Keratinocyte (primary cell): ENCODE measurements at regions not wholly inside any gene's neighbourhood (a gene's known extent, or its start where the extent isn't known, plus 50 kb on each side); places are given as distances from the start of the nearest gene placed in this dataset.

Experiments
- DNase-seq: peaks from one replicate; pipeline ENCODE4 v3.0.0-alpha.2; 2011; ENCODE audit warnings: low read depth, missing footprints, low spot score
- FAIRE-seq: peaks from 2 replicates; lab custom pipeline; 2011; peaks lifted over from hg19 to GRCh38; lab: Jason Lieb, UNC
- H2AFZ ChIP-seq: 2 replicates; pipeline ENCODE4 v1.6.0; 2012; ENCODE audit warnings: low read length, control low read depth, inconsistent platforms; ENCODE audit not compliant: control insufficient read depth
- H3K27ac ChIP-seq: 2 replicates; pipeline ENCODE4 v1.5.1; 2011; ENCODE audit warnings: low read length; ENCODE audit not compliant: control insufficient read depth, insufficient read depth
- H3K27me3 ChIP-seq: 3 replicates; pipeline ENCODE4 v1.6.0; 2011; ENCODE audit warnings: low read length; ENCODE audit not compliant: control insufficient read depth, insufficient read depth; ENCODE audit errors: extremely low read depth
- H3K36me3 ChIP-seq, 2 experiments: 2 replicates in 1 of 2; 3 replicates in 1 of 2; pipeline ENCODE4 v1.5.1; 2011; ENCODE audit warnings: low read length in 2 of 2, mild to moderate bottlenecking in 1 of 2; ENCODE audit not compliant: control insufficient read depth in 2 of 2, insufficient read depth in 2 of 2; ENCODE audit errors: extremely low read depth in 1 of 2
- H3K4me1 ChIP-seq: 3 replicates; pipeline ENCODE4 v1.5.1; 2011; ENCODE audit warnings: low read length; ENCODE audit not compliant: control insufficient read depth, insufficient read depth; ENCODE audit errors: extremely low read depth
- H3K4me2 ChIP-seq: 3 replicates; pipeline ENCODE4 v1.6.0; 2011; ENCODE audit warnings: low read depth, low read length; ENCODE audit not compliant: control insufficient read depth, insufficient read depth; ENCODE audit errors: extremely low read depth
- H3K4me3 ChIP-seq, 3 experiments: fragments of 200-600 bp in 1 of 3; sonication (generic) in 1 of 3; 2 replicates in 2 of 3; 3 replicates in 1 of 3; pipeline ENCODE4 v1.5.1; 2011 to 2016; ENCODE audit warnings: low read length in 3 of 3, mild to moderate bottlenecking in 3 of 3, control low read depth in 2 of 3, inconsistent platforms in 1 of 3, low read depth in 1 of 3, mixed read lengths in 1 of 3, mixed run types in 1 of 3, moderate library complexity in 1 of 3; ENCODE audit not compliant: control insufficient read depth in 2 of 3, insufficient read depth in 2 of 3; ENCODE audit errors: extremely low read depth in 1 of 3
- H3K79me2 ChIP-seq: 2 replicates; pipeline ENCODE4 v1.6.0; 2012; ENCODE audit warnings: low read length; ENCODE audit not compliant: control insufficient read depth, insufficient read depth
- H3K9ac ChIP-seq: 3 replicates; pipeline ENCODE4 v1.6.0; 2011; ENCODE audit warnings: low read length; ENCODE audit not compliant: control insufficient read depth, insufficient read depth; ENCODE audit errors: extremely low read depth
- H3K9me1 ChIP-seq: 3 replicates; pipeline ENCODE4 v1.6.0; 2011; ENCODE audit warnings: low read length; ENCODE audit not compliant: control insufficient read depth, insufficient read depth; ENCODE audit errors: extremely low read depth
- H3K9me3 ChIP-seq: 2 replicates; pipeline ENCODE4 v1.5.1; 2012; ENCODE audit warnings: low read depth, low read length; ENCODE audit not compliant: control insufficient read depth
- H4K20me1 ChIP-seq: 3 replicates; pipeline ENCODE4 v1.6.0; 2011; ENCODE audit warnings: low read length; ENCODE audit not compliant: control insufficient read depth, insufficient read depth; ENCODE audit errors: extremely low read depth
- CTCF ChIP-seq, 3 experiments: IDR thresholded peaks in 1 of 3; conservative IDR thresholded peaks in 1 of 3; optimal IDR thresholded peaks in 1 of 3; 2 replicates in 2 of 3; 3 replicates in 1 of 3; pipeline versions ENCODE3 to v1.5.1; 2011; ENCODE audit warnings: low read length in 3 of 3, mild to moderate bottlenecking in 3 of 3, moderate library complexity in 2 of 3, control low read depth in 1 of 3, inconsistent platforms in 1 of 3; ENCODE audit not compliant: insufficient read depth in 2 of 3; ENCODE audit errors: extremely low read depth in 1 of 3
- EZH2 ChIP-seq: IDR thresholded peaks from one replicate; pipeline ENCODE4 v1.6.1; 2012; ENCODE audit warnings: inconsistent platforms, mild to moderate bottlenecking, low read length, moderate library complexity
- dilution Hi-C: fragments of 300-500 bp; cut with MboI; formaldehyde crosslinking; loops from one replicate; pipeline ENCODE4 v1.7.0; 2020; ENCODE audit warnings: low sequenced_read_pairs; ENCODE audit not compliant: extremely low pct_ligation_motif_present

- TF ChIP-seq CTCF (optimal IDR thresholded peaks at IDR 0.05 in 1 of 3, IDR thresholded peaks at IDR 0.05 in 1 of 3, conservative IDR thresholded peaks at IDR 0.05 in 1 of 3; ENCODE audit: extremely low read depth in 1 of 3, insufficient read depth in 2 of 3, low read length in 3 of 3) (no peak), EZH2 (no peak)
- Histone ChIP-seq H3K4me2 (no peak overlapping the region), H3K4me1 (peaks cover 13% of the 10 kb centered on the region), H3K36me3 (no peaks in the 10 kb centered on the region), H3K4me3 (no peak overlapping the region), H3K79me2 (no peaks in the 10 kb centered on the region), H3K9me3 (no peaks in the 10 kb centered on the region), H4K20me1 (no peaks in the 10 kb centered on the region), H3K9ac (no peak overlapping the region), H3K27ac (no peak overlapping the region), H2AFZ (no peak overlapping the region), H3K27me3 (no peaks in the 10 kb centered on the region), H3K9me1 (no peaks in the 10 kb centered on the region)
- dilution Hi-C loops: no loop called here
- FAIRE-seq (no peak), DNase-seq (no peak)
Measured at GRCh38 chr4:27790911-27791310, 930.3 kb downstream of the STIM2 start.

- Histone ChIP-seq H3K36me3 (no peaks in the 10 kb centered on the region), H3K27ac (no peak overlapping the region), H3K9me1 (no peaks in the 10 kb centered on the region), H3K79me2 (no peaks in the 10 kb centered on the region), H3K9ac (no peak overlapping the region), H3K9me3 (no peaks in the 10 kb centered on the region), H2AFZ (no peak overlapping the region), H3K4me3 (no peak overlapping the region), H4K20me1 (no peaks in the 10 kb centered on the region), H3K27me3 (no peaks in the 10 kb centered on the region), H3K4me2 (no peak overlapping the region), H3K4me1 (peaks cover 13% of the 10 kb centered on the region)
- no peak for TF ChIP-seq EZH2
- no peak for TF ChIP-seq CTCF (optimal IDR thresholded peaks at IDR 0.05 in 1 of 3, IDR thresholded peaks at IDR 0.05 in 1 of 3, conservative IDR thresholded peaks at IDR 0.05 in 1 of 3; ENCODE audit: extremely low read depth in 1 of 3, insufficient read depth in 2 of 3, low read length in 3 of 3)
- DNase-seq: no peak
- dilution Hi-C loops: no loop called here
- no peak for FAIRE-seq
Measured at GRCh38 chr4:27791640-27792039, 931.0 kb downstream of the STIM2 start.
